ENCODE measurements at regions not wholly inside any gene's neighbourhood (a gene's known extent, or its start where the extent isn't known, plus 50 kb on each side); places are given as distances from the start of the nearest gene placed in this dataset.

DNA sequence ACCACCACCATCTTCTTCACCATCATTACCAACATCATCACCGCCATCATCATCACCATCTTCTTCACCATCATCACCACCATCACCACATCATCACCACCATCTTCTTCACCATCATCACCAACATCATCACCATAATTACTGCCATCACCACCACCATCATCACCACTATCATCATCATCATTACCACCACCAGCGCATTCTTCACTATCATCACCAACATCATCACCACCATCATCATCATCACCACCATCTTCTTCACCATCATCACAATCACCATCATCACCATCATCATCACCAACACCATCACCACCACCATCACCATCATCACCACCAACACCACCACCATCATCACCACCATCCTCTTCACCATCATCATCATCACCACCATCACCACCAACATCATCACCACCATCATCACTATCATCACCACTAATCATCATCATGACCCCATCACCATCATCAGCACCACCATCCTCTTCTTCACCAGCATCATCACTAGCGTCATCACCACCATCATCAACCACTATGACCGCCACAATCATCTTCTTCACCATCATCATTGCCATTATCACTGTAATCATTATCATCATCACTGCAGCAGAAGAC lies 303.8 kb downstream of the CTTN start:
- TF ChIP-seq, protein P1, sequence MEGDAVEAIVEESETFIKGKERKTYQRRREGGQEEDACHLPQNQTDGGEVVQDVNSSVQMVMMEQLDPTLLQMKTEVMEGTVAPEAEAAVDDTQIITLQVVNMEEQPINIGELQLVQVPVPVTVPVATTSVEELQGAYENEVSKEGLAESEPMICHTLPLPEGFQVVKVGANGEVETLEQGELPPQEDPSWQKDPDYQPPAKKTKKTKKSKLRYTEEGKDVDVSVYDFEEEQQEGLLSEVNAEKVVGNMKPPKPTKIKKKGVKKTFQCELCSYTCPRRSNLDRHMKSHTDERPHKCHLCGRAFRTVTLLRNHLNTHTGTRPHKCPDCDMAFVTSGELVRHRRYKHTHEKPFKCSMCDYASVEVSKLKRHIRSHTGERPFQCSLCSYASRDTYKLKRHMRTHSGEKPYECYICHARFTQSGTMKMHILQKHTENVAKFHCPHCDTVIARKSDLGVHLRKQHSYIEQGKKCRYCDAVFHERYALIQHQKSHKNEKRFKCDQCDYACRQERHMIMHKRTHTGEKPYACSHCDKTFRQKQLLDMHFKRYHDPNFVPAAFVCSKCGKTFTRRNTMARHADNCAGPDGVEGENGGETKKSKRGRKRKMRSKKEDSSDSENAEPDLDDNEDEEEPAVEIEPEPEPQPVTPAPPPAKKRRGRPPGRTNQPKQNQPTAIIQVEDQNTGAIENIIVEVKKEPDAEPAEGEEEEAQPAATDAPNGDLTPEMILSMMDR (IDR thresholded peaks at IDR 0.05; ENCODE audit: insufficient read depth, low read length, poor library complexity, severe bottlenecking), result no peak
- no peak for TF ChIP-seq EZH2phosphoT487 (conservative IDR thresholded peaks at IDR 0.05; ENCODE audit: low read length)
